Mesenchymal stem cell (in vitro differentiated cells and primary cell): ENCODE measurements at regions not wholly inside any gene's neighbourhood (a gene's known extent, or its start where the extent isn't known, plus 50 kb on each side); places are given as distances from the start of the nearest gene placed in this dataset.
A peak's percentile ranks its signal among the peaks of the same experiment; 100 is the strongest.

Experiments
- DNase-seq: peaks from one replicate; pipeline ENCODE4 v3.0.0-alpha.2; 2013
- H2AFZ ChIP-seq: one replicate; pipeline ENCODE4 v1.6.1; 2013; ENCODE audit warnings: low read depth, mild to moderate bottlenecking, control low read depth, inconsistent platforms, low read length, moderate library complexity
- H2AK5ac ChIP-seq: 2 replicates; pipeline ENCODE4 v1.6.1; 2013; ENCODE audit warnings: low read length, moderate library complexity, mild to moderate bottlenecking, inconsistent platforms; ENCODE audit not compliant: severe bottlenecking
- H2BK120ac ChIP-seq: one replicate; pipeline ENCODE4 v1.6.1; 2013; ENCODE audit warnings: low read depth, mild to moderate bottlenecking, inconsistent platforms, low read length, moderate library complexity
- H2BK12ac ChIP-seq, 2 experiments: one replicate each; pipeline ENCODE4 v1.6.1; 2013; ENCODE audit warnings: inconsistent platforms in 2 of 2, low read length in 2 of 2, mild to moderate bottlenecking in 2 of 2, moderate library complexity in 2 of 2, control low read depth in 1 of 2
- H2BK15ac ChIP-seq: one replicate; pipeline ENCODE4 v1.6.1; 2013; ENCODE audit warnings: mild to moderate bottlenecking, low read depth, inconsistent platforms; ENCODE audit not compliant: poor library complexity, severe bottlenecking
- H2BK5ac ChIP-seq: 2 replicates; pipeline ENCODE4 v1.6.1; 2013; ENCODE audit warnings: low read depth, mild to moderate bottlenecking, low read length, control low read depth, inconsistent platforms; ENCODE audit not compliant: poor library complexity, severe bottlenecking
- H3K14ac ChIP-seq, 2 experiments: one replicate each; pipeline ENCODE4 v1.6.1; 2013; ENCODE audit warnings: inconsistent platforms in 2 of 2, low read length in 2 of 2, control low read depth in 1 of 2, mild to moderate bottlenecking in 1 of 2, moderate library complexity in 1 of 2
- H3K18ac ChIP-seq, 2 experiments: one replicate each; pipeline ENCODE4 v1.6.1; 2013; ENCODE audit warnings: inconsistent platforms in 2 of 2, low read length in 2 of 2, control low read depth in 1 of 2, low read depth in 1 of 2, mild to moderate bottlenecking in 1 of 2
- H3K23ac ChIP-seq, 2 experiments: one replicate each; pipeline ENCODE4 v1.6.1; 2013; ENCODE audit warnings: inconsistent platforms in 2 of 2, low read length in 2 of 2, mild to moderate bottlenecking in 2 of 2, moderate library complexity in 2 of 2, control low read depth in 1 of 2
- H3K27ac ChIP-seq: 2 replicates; pipeline ENCODE4 v1.5.1; 2013; ENCODE audit warnings: mild to moderate bottlenecking, moderate library complexity, low read length, control low read depth, inconsistent platforms; ENCODE audit not compliant: poor library complexity, severe bottlenecking
- H3K27me3 ChIP-seq, 2 experiments: 2 replicates each; pipeline versions ENCODE4 v1.6.1 to v1.7.0; 2013; ENCODE audit warnings: low read length in 2 of 2, mild to moderate bottlenecking in 2 of 2, moderate library complexity in 2 of 2, control low read depth in 1 of 2, inconsistent platforms in 1 of 2; ENCODE audit not compliant: control insufficient read depth in 1 of 2, insufficient read depth in 1 of 2
- H3K36me3 ChIP-seq, 2 experiments: 2 replicates each; pipeline versions ENCODE4 v1.6.1 to v1.7.0; 2013; ENCODE audit warnings: low read length in 2 of 2, control low read depth in 1 of 2, inconsistent platforms in 1 of 2, low read depth in 1 of 2, mild to moderate bottlenecking in 1 of 2; ENCODE audit not compliant: insufficient read depth in 2 of 2, control insufficient read depth in 1 of 2
- H3K4ac ChIP-seq, 2 experiments: one replicate each; pipeline ENCODE4 v1.6.1; 2013; ENCODE audit warnings: inconsistent platforms in 2 of 2, low read length in 2 of 2, mild to moderate bottlenecking in 2 of 2, moderate library complexity in 2 of 2, control low read depth in 1 of 2, low read depth in 1 of 2
- H3K4me1 ChIP-seq: 2 replicates; pipeline ENCODE4 v1.6.1; 2013; ENCODE audit warnings: low read depth, low read length, control low read depth; ENCODE audit not compliant: control insufficient read depth, insufficient read depth
- H3K4me2 ChIP-seq: 2 replicates; pipeline ENCODE4 v1.6.1; 2013; ENCODE audit warnings: low read length, mild to moderate bottlenecking, inconsistent platforms; ENCODE audit not compliant: poor library complexity, severe bottlenecking
- H3K4me3 ChIP-seq, 2 experiments: 2 replicates each; pipeline versions ENCODE4 v1.5.1 to v1.7.0; 2013; ENCODE audit warnings: low read length in 2 of 2, mild to moderate bottlenecking in 2 of 2, control low read depth in 1 of 2, low read depth in 1 of 2; ENCODE audit not compliant: insufficient read depth in 1 of 2
- H3K79me1 ChIP-seq: replicated peaks from 2 replicates; pipeline ENCODE4 v1.6.1; 2013; ENCODE audit warnings: mild to moderate bottlenecking, control low read depth, low read length, inconsistent platforms; ENCODE audit not compliant: poor library complexity, severe bottlenecking
- H3K9ac ChIP-seq: 2 replicates; pipeline ENCODE4 v1.7.0; 2013; ENCODE audit warnings: mild to moderate bottlenecking, low read length, moderate library complexity
- H3K9me3 ChIP-seq: 2 replicates; pipeline ENCODE4 v1.7.0; 2013; ENCODE audit warnings: mild to moderate bottlenecking, low read length; ENCODE audit not compliant: control insufficient read depth
- H4K8ac ChIP-seq: one replicate; pipeline ENCODE4 v1.6.1; 2013; ENCODE audit warnings: inconsistent platforms, mild to moderate bottlenecking, low read length, moderate library complexity
- H4K91ac ChIP-seq: one replicate; pipeline ENCODE4 v1.6.1; 2013; ENCODE audit warnings: mild to moderate bottlenecking, low read length, inconsistent platforms
- WGBS: methylation state at CpG from one replicate; pipeline ENCODE4 v1.1.7; 2013; ENCODE audit warnings: mixed read lengths; 5-methylcytosine and 5-hydroxymethylcytosine counted together

DNA sequence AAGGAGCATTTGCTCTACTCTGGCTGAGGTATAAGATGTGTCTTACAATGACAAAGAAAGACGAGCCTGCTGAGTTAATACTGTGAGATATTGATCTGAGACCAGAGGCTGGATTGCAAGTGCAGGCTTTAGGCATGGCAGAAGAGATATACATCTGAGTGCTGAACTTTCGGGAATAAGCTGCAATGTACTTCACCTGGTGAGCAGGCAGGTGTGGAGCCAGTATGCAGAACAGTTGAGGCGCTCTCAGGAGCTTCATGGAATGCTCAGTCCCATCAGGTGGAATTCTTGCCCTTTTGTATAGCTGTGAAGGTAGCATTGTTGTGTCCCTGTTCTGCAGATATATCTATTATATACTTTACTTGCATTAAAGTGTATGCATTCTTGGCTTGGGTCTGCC, 179.3 kb upstream of the RIMS1 start:
- Histone ChIP-seq H4K8ac (no peak overlapping the region), H3K14ac (no peak overlapping the region), H2AFZ (no peak overlapping the region), H3K79me1 (no peaks in the 10 kb centered on the region), H2BK5ac (no peak overlapping the region), H3K4me3 (no peak overlapping the region), H3K36me3 (no peaks in the 10 kb centered on the region), H3K23ac (no peak overlapping the region), H2BK12ac (no peak overlapping the region), H3K4ac (no peak overlapping the region), H3K4me1 (no peaks in the 10 kb centered on the region), H2AK5ac (no peak overlapping the region), H3K9me3 (no peaks in the 10 kb centered on the region), H3K4me2 (no peak overlapping the region), H2BK15ac (no peak overlapping the region), H3K27me3 (no peaks in the 10 kb centered on the region), H4K91ac (no peak overlapping the region), H3K27ac (no peak overlapping the region), H3K9ac (no peak overlapping the region), H3K18ac (no peak overlapping the region), H2BK120ac (no peak overlapping the region)
- WGBS = 73% methylated on average over 3 of the region's 3 CpGs
- DNase-seq = no peak

- Histone ChIP-seq H2AK5ac (no peak overlapping the region), H3K27ac (no peak overlapping the region), H2BK15ac (no peak overlapping the region), H3K4ac (no peak overlapping the region), H4K8ac (no peak overlapping the region), H3K36me3 (no peaks in the 10 kb centered on the region), H2BK5ac (no peak overlapping the region), H3K9me3 (no peaks in the 10 kb centered on the region), H3K4me1 (no peaks in the 10 kb centered on the region), H3K9ac (peak overlapping the region; percentile 28), H3K14ac (no peak overlapping the region), H2AFZ (no peak overlapping the region), H4K91ac (no peak overlapping the region), H2BK120ac (no peak overlapping the region), H2BK12ac (no peak overlapping the region), H3K4me2 (no peak overlapping the region), H3K23ac (no peak overlapping the region), H3K79me1 (no peaks in the 10 kb centered on the region), H3K27me3 (no peaks in the 10 kb centered on the region), H3K18ac (no peak overlapping the region), H3K4me3 (no peak overlapping the region)
- 86% methylated on average over 2 of the region's 3 CpGs for whole genome bisulfite sequencing
- DNase-seq = no peak
These were observed 165.6 kb upstream of the RIMS1 start for GRCh38 chr6:71720705-71721104.

GRCh38 chr6:71721642-71722041, 164.7 kb upstream of the RIMS1 start:
- H4K8ac ChIP-seq = no peak overlapping the region
- H3K4me1 ChIP-seq = no peaks in the 10 kb centered on the region
- H3K18ac ChIP-seq = no peak overlapping the region
- no peak overlapping the region for H3K4ac ChIP-seq
- no peak overlapping the region for H2BK15ac ChIP-seq
- no peak overlapping the region for H2BK120ac ChIP-seq
- no peak for DNase-seq
- H3K4me3 ChIP-seq = no peak overlapping the region
- H3K23ac ChIP-seq = no peak overlapping the region
- no peak overlapping the region for H2BK5ac ChIP-seq
- H2AFZ ChIP-seq = no peak overlapping the region
- H4K91ac ChIP-seq = no peak overlapping the region
- peak overlapping the region; percentile 43 for H3K27ac ChIP-seq
- no peaks in the 10 kb centered on the region for H3K9me3 ChIP-seq
- H3K9ac ChIP-seq = peak overlapping the region; percentile 28
- no peak overlapping the region for H2BK12ac ChIP-seq
- no peaks in the 10 kb centered on the region for H3K27me3 ChIP-seq
- WGBS = 72% methylated on average over 1 of the region's 1 CpG
- no peak overlapping the region for H2AK5ac ChIP-seq
- no peak overlapping the region for H3K14ac ChIP-seq
- H3K36me3 ChIP-seq = no peaks in the 10 kb centered on the region
- no peaks in the 10 kb centered on the region for H3K79me1 ChIP-seq
- H3K4me2 ChIP-seq = no peak overlapping the region

GRCh38 chr6:71722736-71723135, 163.6 kb upstream of the RIMS1 start:
- Histone ChIP-seq H3K4ac (no peak overlapping the region), H4K91ac (no peak overlapping the region), H3K4me1 (no peaks in the 10 kb centered on the region), H3K9ac (no peak overlapping the region), H3K4me3 (no peak overlapping the region), H2BK120ac (no peak overlapping the region), H4K8ac (no peak overlapping the region), H2BK12ac (no peak overlapping the region), H3K79me1 (no peaks in the 10 kb centered on the region), H3K9me3 (no peaks in the 10 kb centered on the region), H2AK5ac (no peak overlapping the region), H3K14ac (no peak overlapping the region), H2BK15ac (no peak overlapping the region), H3K4me2 (no peak overlapping the region), H3K27me3 (no peaks in the 10 kb centered on the region), H2BK5ac (no peak overlapping the region), H3K23ac (no peak overlapping the region), H3K36me3 (no peaks in the 10 kb centered on the region), H3K27ac (no peak overlapping the region), H2AFZ (no peak overlapping the region), H3K18ac (no peak overlapping the region)
- DNase-seq = no peak
- 89% methylated on average over 2 of the region's 2 CpGs for WGBS
